AG09319 (cell line): ENCODE measurements at regions not wholly inside any gene's neighbourhood (a gene's known extent, or its start where the extent isn't known, plus 50 kb on each side); places are given as distances from the start of the nearest gene placed in this dataset.

Experiments
- DNase-seq: peaks from one replicate; pipeline ENCODE4 v3.0.0-alpha.2; 2010; ENCODE audit warnings: low read depth; ENCODE audit errors: extremely low read depth
- CTCF ChIP-seq: IDR thresholded peaks from 2 replicates; pipeline ENCODE4 v1.5.1; 2011; ENCODE audit warnings: low read depth, mild to moderate bottlenecking, inconsistent platforms, low read length, moderate library complexity

- no peak for DNase-seq
Measured at GRCh38 chr10:105774881-105775280, 1133.8 kb downstream of the SORCS3 start.

GRCh38 chr10:105774351-105774750 lies 1133.3 kb downstream of the SORCS3 start:
- no peak for TF ChIP-seq CTCF
- no peak for DNase-seq

More at GRCh38 chr10:105774881-105775280, 1133.8 kb downstream of the SORCS3 start:
- TF ChIP-seq CTCF: no peak

GRCh38 chr10:105770524-105771212 lies 1129.6 kb downstream of the SORCS3 start:
- DNase-seq: no peak
- TF ChIP-seq CTCF: no peak

GRCh38 chr10:105769248-105770184 lies 1128.4 kb downstream of the SORCS3 start:
- no peak for TF ChIP-seq CTCF
- DNase-seq: no peak

GRCh38 chr10:105763611-105764010 lies 1122.5 kb downstream of the SORCS3 start:
- no peak for TF ChIP-seq CTCF
- no peak for DNase-seq

GRCh38 chr10:105761576-105762260 lies 1120.6 kb downstream of the SORCS3 start:
- DNase-seq: no peak
- no peak for TF ChIP-seq CTCF

- TF ChIP-seq CTCF: no peak
- DNase-seq: no peak
Measured at GRCh38 chr10:105759669-105760068, 1118.6 kb downstream of the SORCS3 start.
